IPS DF 4.7 (cell line): ENCODE measurements at regions not wholly inside any gene's neighbourhood (a gene's known extent, or its start where the extent isn't known, plus 50 kb on each side); places are given as distances from the start of the nearest gene placed in this dataset.

ENCODE experiments used
- DNase-seq: peaks from one replicate; pipeline ENCODE4 v3.0.0-alpha.2; 2013; ENCODE audit warnings: low spot score; ENCODE audit errors: extremely low read depth

GRCh38 chr4:53920883-53921282 lies 143.5 kb downstream of the CHIC2 start:
- no peak for DNase-seq

- no peak for DNase-seq
These were observed 144.3 kb downstream of the CHIC2 start for GRCh38 chr4:53920116-53920515.

GRCh38 chr4:53919535-53919934 lies 144.9 kb downstream of the CHIC2 start:
- DNase-seq, result no peak

- no peak for DNase-seq
These were observed 146.7 kb downstream of the CHIC2 start for GRCh38 chr4:53917729-53918128.

- no peak for DNase-seq
These were observed 147.9 kb downstream of the CHIC2 start for GRCh38 chr4:53916431-53916889.

GRCh38 chr4:53914313-53915016 lies 149.9 kb downstream of the CHIC2 start:
- DNase-seq, result no peak

- no peak for DNase-seq
These were observed 150.6 kb downstream of the CHIC2 start for GRCh38 chr4:53913771-53914170.

- DNase-seq, result no peak
These were observed 151.5 kb downstream of the CHIC2 start for GRCh38 chr4:53912766-53913497.

- no peak for DNase-seq
These were observed 155.7 kb downstream of the CHIC2 start for GRCh38 chr4:53908661-53909078.

GRCh38 chr4:53907772-53908171 lies 156.6 kb downstream of the CHIC2 start:
- DNase-seq, result no peak

- no peak for DNase-seq
These were observed 157.7 kb downstream of the CHIC2 start for GRCh38 chr4:53906606-53907190.

- no peak for DNase-seq
These were observed 158.4 kb downstream of the CHIC2 start for GRCh38 chr4:53905941-53906377.

GRCh38 chr4:53905276-53905940 lies 159.0 kb downstream of the CHIC2 start:
- no peak for DNase-seq

GRCh38 chr4:53902786-53903185 lies 161.6 kb downstream of the CHIC2 start:
- DNase-seq, result no peak

GRCh38 chr4:53900271-53900649 lies 164.1 kb downstream of the CHIC2 start:
- no peak for DNase-seq

- DNase-seq, result no peak
These were observed 164.7 kb downstream of the CHIC2 start for GRCh38 chr4:53899586-53900270.

- DNase-seq, result no peak
These were observed 169.3 kb downstream of the CHIC2 start for GRCh38 chr4:53895137-53895536.

GRCh38 chr4:53890461-53890860 lies 173.9 kb downstream of the CHIC2 start:
- no peak for DNase-seq

GRCh38 chr4:53889326-53890055 lies 174.9 kb downstream of the CHIC2 start:
- no peak for DNase-seq

GRCh38 chr4:53886090-53886489 lies 178.3 kb downstream of the CHIC2 start:
- no peak for DNase-seq

- DNase-seq, result no peak
These were observed 178.7 kb downstream of the CHIC2 start for GRCh38 chr4:53885668-53886067.
